ENCODE measurements at regions not wholly inside any gene's neighbourhood (a gene's known extent, or its start where the extent isn't known, plus 50 kb on each side); places are given as distances from the start of the nearest gene placed in this dataset.

DNA sequence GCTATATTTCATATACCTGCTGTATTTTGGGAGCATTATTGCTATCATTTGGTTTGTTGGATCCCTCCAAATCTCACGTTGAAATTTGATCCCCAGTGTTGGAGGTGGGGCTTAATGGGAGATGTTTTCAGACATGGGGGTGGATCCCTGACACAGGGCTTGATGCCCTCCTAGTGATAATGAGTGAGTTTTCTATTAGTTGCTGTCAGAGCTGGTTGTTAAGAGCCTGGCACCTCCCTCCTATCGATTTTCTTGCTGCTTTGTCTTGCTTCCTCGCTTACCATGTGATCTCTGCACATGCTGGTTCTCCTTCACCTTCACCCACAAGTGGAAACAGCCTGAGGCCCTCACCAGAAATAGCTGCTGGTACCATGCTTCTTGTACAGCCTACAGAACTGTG lies 259.9 kb upstream of the STARD13 start:
- no peak for TF ChIP-seq POLR2A (IDR thresholded peaks at IDR 0.05)
- no peak for TF ChIP-seq POLR2AphosphoS5 (IDR thresholded peaks at IDR 0.05)
- TF ChIP-seq, protein P1, sequence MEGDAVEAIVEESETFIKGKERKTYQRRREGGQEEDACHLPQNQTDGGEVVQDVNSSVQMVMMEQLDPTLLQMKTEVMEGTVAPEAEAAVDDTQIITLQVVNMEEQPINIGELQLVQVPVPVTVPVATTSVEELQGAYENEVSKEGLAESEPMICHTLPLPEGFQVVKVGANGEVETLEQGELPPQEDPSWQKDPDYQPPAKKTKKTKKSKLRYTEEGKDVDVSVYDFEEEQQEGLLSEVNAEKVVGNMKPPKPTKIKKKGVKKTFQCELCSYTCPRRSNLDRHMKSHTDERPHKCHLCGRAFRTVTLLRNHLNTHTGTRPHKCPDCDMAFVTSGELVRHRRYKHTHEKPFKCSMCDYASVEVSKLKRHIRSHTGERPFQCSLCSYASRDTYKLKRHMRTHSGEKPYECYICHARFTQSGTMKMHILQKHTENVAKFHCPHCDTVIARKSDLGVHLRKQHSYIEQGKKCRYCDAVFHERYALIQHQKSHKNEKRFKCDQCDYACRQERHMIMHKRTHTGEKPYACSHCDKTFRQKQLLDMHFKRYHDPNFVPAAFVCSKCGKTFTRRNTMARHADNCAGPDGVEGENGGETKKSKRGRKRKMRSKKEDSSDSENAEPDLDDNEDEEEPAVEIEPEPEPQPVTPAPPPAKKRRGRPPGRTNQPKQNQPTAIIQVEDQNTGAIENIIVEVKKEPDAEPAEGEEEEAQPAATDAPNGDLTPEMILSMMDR (IDR thresholded peaks at IDR 0.05), result no peak
- intact Hi-C loops (cut with DNase I), result loop anchor here (10.0 kb wide), 1 partner anchor 531 kb away; the partner anchor contains the start of gene KL
- 93% methylated on average over 3 of the region's 3 CpGs for WGBS
- Histone ChIP-seq H3K4me3 (no peak overlapping the region), H3K27ac (peak overlapping the region; percentile 96 to 99), H3K27me3 (replicated peaks; ENCODE audit: insufficient read depth) (no peaks in the 10 kb centered on the region), H3K4me1 (replicated peaks) (peaks cover 3% of the 10 kb centered on the region), H3K36me3 (no peaks in the 10 kb centered on the region), H3K9me3 (no peaks in the 10 kb centered on the region)
- no peak for DNase-seq (ENCODE audit: low spot score)

DNA sequence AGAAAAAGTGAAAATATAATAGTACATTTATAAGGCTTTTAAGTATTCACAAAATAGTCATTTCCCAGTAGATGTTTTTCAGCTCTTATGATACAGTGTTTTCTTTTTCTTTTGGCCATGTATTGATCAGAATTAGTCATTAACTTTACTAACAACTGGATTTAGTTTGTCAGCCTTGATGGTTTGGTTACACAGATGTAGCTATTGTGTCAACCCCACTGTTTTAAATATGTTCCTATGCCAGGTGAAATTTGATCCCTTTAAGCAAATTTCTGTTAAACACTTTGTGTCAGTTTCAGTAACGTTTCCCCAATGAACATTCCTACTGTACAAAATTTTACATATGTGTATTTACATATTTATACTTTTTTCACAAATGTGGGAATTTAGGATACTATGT lies 261.5 kb upstream of the STARD13 start:
- Histone ChIP-seq H3K9me3 (no peaks in the 10 kb centered on the region), H3K27me3 (replicated peaks; ENCODE audit: insufficient read depth) (no peaks in the 10 kb centered on the region), H3K27ac (no peak overlapping the region), H3K4me3 (no peak overlapping the region), H3K4me1 (replicated peaks) (no peaks in the 10 kb centered on the region), H3K36me3 (no peaks in the 10 kb centered on the region)
- TF ChIP-seq POLR2AphosphoS5 (IDR thresholded peaks at IDR 0.05) (no peak), POLR2A (IDR thresholded peaks at IDR 0.05) (no peak)
- TF ChIP-seq, protein P1 (IDR thresholded peaks at IDR 0.05), result no peak
- DNase-seq (ENCODE audit: low spot score), result no peak
- intact Hi-C loops (cut with DNase I), result loop anchor here (10.0 kb wide), 1 partner anchor 532 kb away; the partner anchor contains the start of gene KL
- 8% methylated on average over 1 of the region's 1 CpG for whole genome bisulfite sequencing

DNA sequence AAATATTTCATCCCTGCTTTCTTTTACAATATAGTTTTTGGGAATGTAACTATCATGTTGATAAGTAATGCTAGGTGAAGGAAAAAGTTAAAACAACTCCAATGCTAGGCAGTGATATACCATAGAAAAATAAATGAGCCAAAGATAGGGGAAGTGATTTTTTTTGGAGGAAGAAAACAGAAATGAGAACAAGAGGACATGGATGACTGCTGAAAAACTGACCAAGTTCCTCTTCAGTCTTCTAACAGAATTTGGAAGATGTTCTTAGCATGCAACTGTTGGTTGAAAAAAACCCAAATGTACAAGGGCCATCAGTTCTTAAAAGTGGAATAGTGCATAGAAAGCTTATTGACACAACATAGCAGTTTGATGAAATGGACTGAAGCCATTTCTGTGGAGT lies 262.5 kb upstream of the STARD13 start:
- no peaks in the 10 kb centered on the region for H3K9me3 ChIP-seq
- no peaks in the 10 kb centered on the region for H3K36me3 ChIP-seq
- DNase-seq (ENCODE audit: low spot score), result no peak
- intact Hi-C loops (cut with DNase I), result loop anchor here (10.0 kb wide), 1 partner anchor 533 kb away; the partner anchor contains the start of gene KL
- no peak overlapping the region for H3K4me3 ChIP-seq
- TF ChIP-seq, protein P1 (IDR thresholded peaks at IDR 0.05), result no peak
- TF ChIP-seq POLR2AphosphoS5 (IDR thresholded peaks at IDR 0.05) (no peak), POLR2A (IDR thresholded peaks at IDR 0.05) (no peak)
- no peaks in the 10 kb centered on the region for H3K4me1 ChIP-seq (replicated peaks)
- H3K27me3 ChIP-seq (replicated peaks; ENCODE audit: insufficient read depth), result no peaks in the 10 kb centered on the region
- H3K27ac ChIP-seq, result no peak overlapping the region

DNA sequence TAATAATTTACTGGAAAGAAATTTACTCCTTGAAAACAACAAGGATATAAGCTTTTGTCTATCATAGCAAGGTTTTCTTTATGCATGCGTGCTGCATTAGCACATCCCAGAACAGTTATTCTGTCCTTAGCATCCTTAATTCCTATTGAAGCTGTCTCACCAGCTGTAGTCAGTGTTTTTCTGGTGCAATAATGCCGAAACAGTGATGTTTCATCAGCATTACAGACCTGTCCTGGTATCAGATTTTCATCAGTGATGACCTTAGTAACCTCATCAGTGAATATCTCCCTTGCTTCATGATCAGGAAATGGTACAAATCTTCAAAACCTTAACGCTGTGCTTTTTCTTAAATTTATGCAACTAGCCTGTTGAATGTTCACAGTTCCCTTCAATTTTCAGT lies 264.7 kb upstream of the STARD13 start:
- 96% methylated on average over 3 of the region's 3 CpGs for WGBS
- Histone ChIP-seq H3K27me3 (replicated peaks; ENCODE audit: insufficient read depth) (no peaks in the 10 kb centered on the region), H3K9me3 (no peaks in the 10 kb centered on the region), H3K27ac (no peak overlapping the region), H3K4me3 (no peak overlapping the region), H3K4me1 (replicated peaks) (no peaks in the 10 kb centered on the region), H3K36me3 (no peaks in the 10 kb centered on the region)
- intact Hi-C loops (cut with DNase I), result no loop called here
- DNase-seq (ENCODE audit: low spot score), result no peak
- TF ChIP-seq, protein P1 (IDR thresholded peaks at IDR 0.05), result no peak
- no peak for TF ChIP-seq POLR2A (IDR thresholded peaks at IDR 0.05)
- no peak for TF ChIP-seq POLR2AphosphoS5 (IDR thresholded peaks at IDR 0.05)

DNA sequence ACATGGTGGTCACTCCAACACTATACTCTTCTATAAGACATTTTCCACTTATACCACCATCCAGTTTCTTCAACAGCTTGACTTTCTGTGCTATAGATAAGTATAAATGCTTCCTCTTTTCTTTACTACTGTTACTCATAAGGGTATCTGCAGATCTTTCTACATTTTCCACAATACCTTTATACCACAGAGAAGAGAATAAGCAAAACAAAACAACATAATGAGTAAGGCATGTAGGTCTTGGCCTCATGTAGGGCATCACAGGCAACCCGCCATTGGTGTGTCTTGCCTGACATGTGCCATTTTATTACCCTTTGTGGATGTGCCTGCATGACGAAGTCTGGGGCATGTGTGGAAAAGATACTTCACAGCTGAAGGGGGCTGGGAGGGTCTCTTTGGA lies 265.3 kb upstream of the STARD13 start:
- TF ChIP-seq, protein P1 (IDR thresholded peaks at IDR 0.05), result no peak
- no peak for TF ChIP-seq POLR2AphosphoS5 (IDR thresholded peaks at IDR 0.05)
- TF ChIP-seq POLR2A (IDR thresholded peaks at IDR 0.05), result no peak
- no peak for DNase-seq (ENCODE audit: low spot score)
- Histone ChIP-seq H3K4me3 (no peak overlapping the region), H3K27ac (no peak overlapping the region), H3K27me3 (replicated peaks; ENCODE audit: insufficient read depth) (no peaks in the 10 kb centered on the region), H3K36me3 (no peaks in the 10 kb centered on the region), H3K9me3 (no peaks in the 10 kb centered on the region), H3K4me1 (replicated peaks) (no peaks in the 10 kb centered on the region)
- intact Hi-C loops (cut with DNase I), result no loop called here
- 98% methylated on average over 2 of the region's 2 CpGs for WGBS
